T-helper 17 cell (primary cell): ENCODE measurements at regions not wholly inside any gene's neighbourhood (a gene's known extent, or its start where the extent isn't known, plus 50 kb on each side); places are given as distances from the start of the nearest gene placed in this dataset.
"Not testable (repeated sequence)": the region's sequence is repeated elsewhere in the genome, so short reads cannot be mapped to it uniquely, and the experiment has no call there.

Experiments used
- ATAC-seq: fragments of 150-1000 bp; cut with Tn5 transposase; 2 replicates; pipeline ENCODE4 v1.10.0; 2021; ENCODE audit warnings: mild to moderate bottlenecking, moderate library complexity
- DNase-seq, 3 donors: peaks; one replicate each; pipeline versions ENCODE4 v3.0.0 to v3.0.0-alpha.2; 2020 to 2021
- H3K9me3 ChIP-seq: one replicate; pipeline ENCODE4 v1.7.0; 2013; ENCODE audit warnings: low read length, mild to moderate bottlenecking; ENCODE audit not compliant: control insufficient read depth, poor library complexity, severe bottlenecking
- H3K27ac Mint-ChIP-seq: one replicate; pipeline ENCODE4 v1.8.0; 2022; ENCODE audit warnings: mild to moderate bottlenecking, moderate library complexity, mixed read lengths
- H3K27me3 Mint-ChIP-seq: one replicate; pipeline ENCODE4 v1.8.0; 2022; ENCODE audit warnings: mixed read lengths
- H3K36me3 Mint-ChIP-seq: one replicate; pipeline ENCODE4 v1.8.0; 2022; ENCODE audit warnings: low read depth, mixed read lengths
- H3K4me1 Mint-ChIP-seq: one replicate; pipeline ENCODE4 v1.8.0; 2022; ENCODE audit warnings: mild to moderate bottlenecking, mixed read lengths
- H3K4me3 Mint-ChIP-seq: one replicate; pipeline ENCODE4 v1.8.0; 2022; ENCODE audit warnings: mild to moderate bottlenecking, moderate library complexity, mixed read lengths

- H3K36me3 Mint-ChIP-seq, H3K9me3 ChIP-seq, H3K4me3 Mint-ChIP-seq, H3K27ac Mint-ChIP-seq, ATAC-seq, DNase-seq, H3K4me1 Mint-ChIP-seq: not testable (repeated sequence)
- peaks cover 11% of the 10 kb centered on the region for H3K27me3 Mint-ChIP-seq
Observed at GRCh38 chr4:86413426-86413825, 53.6 kb upstream of the MAPK10 start.

GRCh38 chr4:86414686-86415085 lies 54.8 kb upstream of the MAPK10 start:
- H3K9me3 ChIP-seq: no peaks in the 10 kb centered on the region
- DNase-seq (no peak), ATAC-seq (no peak)
- Mint-ChIP-seq H3K36me3 (no peaks in the 10 kb centered on the region), H3K4me3 (no peak overlapping the region), H3K4me1 (no peaks in the 10 kb centered on the region), H3K27me3 (peaks cover 11% of the 10 kb centered on the region), H3K27ac (no peak overlapping the region)

DNA sequence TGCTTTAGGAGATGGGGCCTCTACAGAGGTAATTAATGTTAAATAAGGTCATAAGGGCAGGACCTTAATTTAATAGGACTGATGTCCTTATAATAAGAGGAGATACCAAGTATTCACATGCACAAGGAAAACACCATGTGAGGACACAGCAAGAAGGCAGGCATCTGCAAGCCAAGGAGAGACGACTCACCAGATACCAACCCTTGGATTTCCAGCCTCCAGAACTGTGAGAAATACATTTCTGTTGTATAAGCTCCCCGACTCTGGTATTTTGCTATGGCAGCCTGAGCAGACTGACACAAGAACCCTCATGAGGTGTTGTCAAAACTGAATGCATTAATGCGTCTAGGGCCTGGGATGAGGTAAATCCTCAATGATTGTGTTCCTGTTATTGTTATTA lies 56.2 kb upstream of the MAPK10 start:
- Mint-ChIP-seq H3K27me3 (peaks cover 11% of the 10 kb centered on the region), H3K4me1 (no peaks in the 10 kb centered on the region), H3K27ac (no peak overlapping the region), H3K4me3 (no peak overlapping the region), H3K36me3 (no peaks in the 10 kb centered on the region)
- no peaks in the 10 kb centered on the region for H3K9me3 ChIP-seq
- DNase-seq: no peak
- no peak for ATAC-seq

- no peaks in the 10 kb centered on the region for H3K4me1 Mint-ChIP-seq
- DNase-seq (no peak), ATAC-seq (no peak)
- no peaks in the 10 kb centered on the region for H3K9me3 ChIP-seq
- H3K27ac Mint-ChIP-seq: no peak overlapping the region
- no peak overlapping the region for H3K4me3 Mint-ChIP-seq
- H3K36me3 Mint-ChIP-seq: no peaks in the 10 kb centered on the region
- peaks cover 15% of the 10 kb centered on the region for H3K27me3 Mint-ChIP-seq
Observed at GRCh38 chr4:86421461-86421860, 61.6 kb upstream of the MAPK10 start.

DNA sequence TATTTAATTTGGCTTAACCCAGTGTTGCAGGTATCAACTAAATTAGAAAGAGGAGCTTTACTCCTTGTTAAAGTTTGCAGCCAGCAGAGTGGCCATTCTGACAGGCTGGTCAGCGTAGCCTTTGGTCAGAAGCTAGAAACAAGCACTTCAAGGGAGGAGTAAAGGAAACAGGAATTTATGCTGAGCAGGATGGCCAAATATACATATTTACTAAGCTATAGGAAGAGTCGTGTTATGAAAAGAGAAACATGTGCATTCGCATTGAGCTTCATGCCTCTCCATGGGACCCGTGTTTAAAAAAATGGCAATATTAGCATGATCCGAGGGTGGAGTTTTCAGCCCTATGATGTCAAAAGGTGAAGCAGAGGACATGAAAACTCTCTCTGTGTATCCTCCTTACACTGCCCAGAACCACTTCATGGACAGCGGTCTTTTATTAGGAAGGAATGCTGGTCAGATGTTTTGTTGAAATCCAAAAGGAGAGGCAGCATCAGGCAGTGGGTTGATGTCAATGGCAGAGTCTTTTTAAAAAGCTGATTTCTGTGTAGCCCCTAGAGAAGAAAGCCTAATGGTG lies 71.8 kb upstream of the MAPK10 start:
- no peaks in the 10 kb centered on the region for H3K36me3 Mint-ChIP-seq
- DNase-seq (no peak), ATAC-seq (no peak)
- H3K4me1 Mint-ChIP-seq: no peaks in the 10 kb centered on the region
- no peaks in the 10 kb centered on the region for H3K9me3 ChIP-seq
- H3K4me3 Mint-ChIP-seq: no peak overlapping the region
- no peak overlapping the region for H3K27ac Mint-ChIP-seq
- no peaks in the 10 kb centered on the region for H3K27me3 Mint-ChIP-seq

GRCh38 chr4:86432559-86433134 lies 72.8 kb upstream of the MAPK10 start:
- Mint-ChIP-seq H3K4me3 (no peak overlapping the region), H3K4me1 (no peaks in the 10 kb centered on the region), H3K27ac (no peak overlapping the region), H3K36me3 (no peaks in the 10 kb centered on the region), H3K27me3 (no peaks in the 10 kb centered on the region)
- H3K9me3 ChIP-seq: no peaks in the 10 kb centered on the region
- DNase-seq: no peak
- no peak for ATAC-seq

DNA sequence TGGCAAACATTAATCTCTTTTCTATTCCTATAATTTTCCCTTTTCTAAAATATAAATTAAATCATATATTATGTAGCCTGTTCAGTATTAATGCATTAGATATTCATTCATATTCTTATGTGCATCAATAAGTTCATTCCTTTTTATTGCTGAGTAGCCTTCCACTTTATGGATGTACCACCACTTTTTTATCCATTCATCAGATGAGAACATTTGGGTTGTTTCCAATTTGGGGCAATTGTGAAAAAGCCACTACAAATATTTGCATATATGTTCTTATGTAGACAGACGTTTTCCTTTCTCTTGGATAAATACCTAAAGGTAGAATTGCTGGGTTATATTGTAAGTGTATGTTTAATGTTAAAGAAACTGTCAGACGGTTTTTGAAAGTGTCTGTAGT lies 79.4 kb upstream of the MAPK10 start:
- H3K27ac Mint-ChIP-seq: no peak overlapping the region
- H3K4me1 Mint-ChIP-seq: no peaks in the 10 kb centered on the region
- no peaks in the 10 kb centered on the region for H3K9me3 ChIP-seq
- DNase-seq: no peak
- peaks cover 18% of the 10 kb centered on the region for H3K27me3 Mint-ChIP-seq
- H3K36me3 Mint-ChIP-seq: peaks cover 3% of the 10 kb centered on the region
- no peak overlapping the region for H3K4me3 Mint-ChIP-seq
- ATAC-seq: no peak

- H3K4me1 Mint-ChIP-seq: no peaks in the 10 kb centered on the region
- H3K27ac Mint-ChIP-seq: no peak overlapping the region
- DNase-seq (no peak), ATAC-seq (no peak)
- H3K4me3 Mint-ChIP-seq: no peak overlapping the region
- no peaks in the 10 kb centered on the region for H3K9me3 ChIP-seq
- H3K36me3 Mint-ChIP-seq: peaks cover 3% of the 10 kb centered on the region
- peaks cover 18% of the 10 kb centered on the region for H3K27me3 Mint-ChIP-seq
Observed at GRCh38 chr4:86441175-86441936, 81.5 kb upstream of the MAPK10 start.

GRCh38 chr4:86442881-86443280 lies 83.0 kb upstream of the MAPK10 start:
- H3K4me1 Mint-ChIP-seq: no peaks in the 10 kb centered on the region
- no peak overlapping the region for H3K27ac Mint-ChIP-seq
- peaks cover 18% of the 10 kb centered on the region for H3K27me3 Mint-ChIP-seq
- H3K36me3 Mint-ChIP-seq: peaks cover 3% of the 10 kb centered on the region
- ATAC-seq (no peak), DNase-seq (no peak)
- H3K4me3 Mint-ChIP-seq: no peak overlapping the region
- H3K9me3 ChIP-seq: no peaks in the 10 kb centered on the region

- Mint-ChIP-seq H3K27me3 (peaks cover 14% of the 10 kb centered on the region), H3K4me3 (no peak overlapping the region), H3K27ac (no peak overlapping the region), H3K4me1 (no peaks in the 10 kb centered on the region), H3K36me3 (peaks cover 3% of the 10 kb centered on the region)
- no peaks in the 10 kb centered on the region for H3K9me3 ChIP-seq
- no peak for DNase-seq
- no peak for ATAC-seq
Observed at GRCh38 chr4:86443495-86443894, 83.6 kb upstream of the MAPK10 start.

GRCh38 chr4:86446996-86447395 lies 87.1 kb upstream of the MAPK10 start:
- H3K27me3 Mint-ChIP-seq: peaks cover 33% of the 10 kb centered on the region
- H3K9me3 ChIP-seq: no peaks in the 10 kb centered on the region
- no peak for DNase-seq
- ATAC-seq: no peak
- peaks cover 5% of the 10 kb centered on the region for H3K36me3 Mint-ChIP-seq
- H3K4me1 Mint-ChIP-seq: no peaks in the 10 kb centered on the region
- no peak overlapping the region for H3K4me3 Mint-ChIP-seq
- H3K27ac Mint-ChIP-seq: no peak overlapping the region

DNA sequence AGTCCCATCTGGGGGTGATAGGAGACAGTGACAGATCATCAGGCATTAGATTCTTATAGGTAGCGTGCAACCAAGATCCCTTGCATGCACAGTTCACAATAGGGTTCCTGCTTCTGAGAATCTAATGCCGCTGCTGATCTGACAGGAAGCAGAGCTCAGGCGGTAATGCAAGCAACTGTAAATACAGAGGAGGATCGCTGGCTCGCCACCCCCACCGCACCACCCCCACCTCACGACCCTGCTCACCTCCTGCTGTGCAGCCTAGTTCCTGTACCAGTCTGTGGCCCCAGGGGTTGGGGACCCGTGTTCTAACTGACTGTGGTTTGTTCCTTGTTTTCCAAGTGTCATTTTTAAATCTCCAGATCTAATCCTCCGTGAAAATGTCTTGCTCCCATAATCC lies 89.0 kb upstream of the MAPK10 start:
- H3K27me3 Mint-ChIP-seq: peaks cover 22% of the 10 kb centered on the region
- H3K36me3 Mint-ChIP-seq: peaks cover 2% of the 10 kb centered on the region
- ATAC-seq: no peak
- no peak overlapping the region for H3K27ac Mint-ChIP-seq
- no peak overlapping the region for H3K4me3 Mint-ChIP-seq
- no peak for DNase-seq
- no peaks in the 10 kb centered on the region for H3K9me3 ChIP-seq
- H3K4me1 Mint-ChIP-seq: no peaks in the 10 kb centered on the region

DNA sequence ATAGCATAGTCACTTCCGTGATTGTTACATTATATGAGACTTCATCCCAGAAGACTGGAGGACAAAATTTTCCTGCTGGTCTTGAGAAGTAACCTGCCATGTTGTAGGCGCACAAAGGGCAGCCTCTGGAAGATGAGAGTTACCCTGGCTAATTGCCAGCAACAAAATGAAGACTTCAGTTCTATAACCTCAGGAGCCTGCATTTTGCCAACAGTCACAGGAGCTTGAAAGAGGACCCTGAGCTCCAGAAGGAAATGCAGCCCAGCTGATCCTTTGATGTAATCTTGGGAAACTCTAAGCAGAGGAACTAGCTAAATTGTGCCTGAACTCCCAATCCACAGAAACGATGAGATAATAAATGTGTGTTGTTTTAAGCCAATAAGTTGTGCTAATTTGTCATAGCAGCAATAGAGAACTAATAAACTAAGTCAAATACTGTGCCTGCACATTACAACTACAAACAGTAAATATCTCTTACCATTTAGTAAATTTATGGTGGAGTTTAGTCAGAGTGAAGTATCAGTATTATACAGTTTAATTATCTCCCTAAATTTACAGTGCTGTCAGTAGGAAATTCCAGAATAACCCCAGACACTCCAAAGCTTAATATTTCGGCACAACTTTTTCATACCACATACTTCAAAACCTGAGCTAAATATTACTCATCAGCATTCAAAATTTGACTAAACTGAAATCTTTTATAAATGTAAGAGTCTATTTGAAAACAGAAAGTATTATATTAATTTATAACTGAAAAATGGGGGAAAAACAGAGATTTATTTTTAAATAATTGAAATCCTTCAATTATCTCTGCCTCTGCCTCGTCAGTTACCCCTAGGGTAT lies 90.1 kb upstream of the MAPK10 start:
- Mint-ChIP-seq H3K27me3 (peaks cover 22% of the 10 kb centered on the region), H3K4me3 (no peak overlapping the region), H3K4me1 (no peaks in the 10 kb centered on the region), H3K27ac (no peak overlapping the region), H3K36me3 (peaks cover 2% of the 10 kb centered on the region)
- ATAC-seq (no peak), DNase-seq (no peak)
- H3K9me3 ChIP-seq: no peaks in the 10 kb centered on the region
